OCI-LY3 (cell line): ENCODE measurements at regions not wholly inside any gene's neighbourhood (a gene's known extent, or its start where the extent isn't known, plus 50 kb on each side); places are given as distances from the start of the nearest gene placed in this dataset.

Experiments
- H2AFZ ChIP-seq: fragments of 200-600, 300-600 bp; shearing (Covaris generic); 2 replicates; pipeline ENCODE4 v1.6.0; 2014; ENCODE audit warnings: antibody characterized with exemption, low read depth, low read length
- H3K27ac ChIP-seq: fragments of 200-600, 300-600 bp; sonication (generic); 2 replicates; pipeline ENCODE4 v1.5.1; 2014; ENCODE audit warnings: mild to moderate bottlenecking, low read length, moderate library complexity, mixed read lengths
- H3K27me3 ChIP-seq: fragments of 200-600, 300-600 bp; sonication (generic); 2 replicates; pipeline ENCODE4 v1.6.1; 2014; ENCODE audit warnings: low read depth, low read length, mixed read lengths
- H3K36me3 ChIP-seq: fragments of 200-600, 300-600 bp; sonication (generic); replicated peaks from 2 replicates; pipeline ENCODE3; 2014; ENCODE audit warnings: low read depth, low read length, mixed read lengths
- H3K4me1 ChIP-seq: fragments of 300-600, 200-600 bp; sonication (generic); 2 replicates; pipeline ENCODE4 v1.6.1; 2014; ENCODE audit warnings: low read length, mixed read lengths
- H3K4me2 ChIP-seq: fragments of 200-600, 300-600 bp; sonication (generic); 2 replicates; pipeline ENCODE4 v1.6.1; 2014; ENCODE audit warnings: low read length, mixed read lengths
- H3K4me3 ChIP-seq: fragments of 300-600, 200-600 bp; sonication (generic); 2 replicates; pipeline ENCODE4 v1.5.1; 2014; ENCODE audit warnings: antibody characterized with exemption, mild to moderate bottlenecking, low read length, moderate library complexity
- H3K79me2 ChIP-seq: fragments of 300-600, 200-600 bp; shearing (Covaris generic); 2 replicates; pipeline ENCODE4 v1.6.1; 2014; ENCODE audit warnings: mild to moderate bottlenecking, low read length, mixed read lengths
- H3K9ac ChIP-seq: fragments of 300-600, 200-600 bp; shearing (Covaris generic); 2 replicates; pipeline ENCODE4 v1.6.0; 2014; ENCODE audit warnings: mild to moderate bottlenecking, low read length, moderate library complexity
- H3K9me3 ChIP-seq: fragments of 200-600, 300-600 bp; shearing (Covaris generic); 2 replicates; pipeline ENCODE4 v1.6.1; 2014; ENCODE audit warnings: low read length, mixed read lengths; ENCODE audit not compliant: insufficient read depth
- H4K20me1 ChIP-seq: fragments of 200-600, 300-600 bp; sonication (generic); 2 replicates; pipeline ENCODE4 v1.6.1; 2016; ENCODE audit warnings: low read length, mixed read lengths; ENCODE audit not compliant: insufficient read depth
- CTCF ChIP-seq: fragments of 200-600, 300-600 bp; sonication (generic); IDR thresholded peaks from 2 replicates; pipeline ENCODE4 v1.5.1; 2014; ENCODE audit warnings: antibody characterized with exemption, low read length, low read depth
- EZH2phosphoT487 ChIP-seq: fragments of 200-600 bp; shearing (Covaris generic); IDR thresholded peaks from 2 replicates; pipeline ENCODE4 v1.6.1; 2018; ENCODE audit warnings: antibody characterized with exemption, mixed run types, low read depth

GRCh38 chr16:65845466-65846209 lies 520.9 kb upstream of the CDH5 start:
- no peak overlapping the region for H3K27ac ChIP-seq
- no peak for TF ChIP-seq EZH2phosphoT487
- TF ChIP-seq CTCF, result no peak
- H3K9me3 ChIP-seq, result no peaks in the 10 kb centered on the region
- no peak overlapping the region for H3K4me3 ChIP-seq
- no peak overlapping the region for H3K9ac ChIP-seq
- H2AFZ ChIP-seq, result no peak overlapping the region
- no peaks in the 10 kb centered on the region for H3K79me2 ChIP-seq
- H3K36me3 ChIP-seq, result no peaks in the 10 kb centered on the region
- H3K27me3 ChIP-seq, result 0 out of 2 replicates have a peak, but pooled peaks cover 4% of the 10 kb centered on the region
- H4K20me1 ChIP-seq, result no peaks in the 10 kb centered on the region
- H3K4me2 ChIP-seq, result no peak overlapping the region
- no peaks in the 10 kb centered on the region for H3K4me1 ChIP-seq

GRCh38 chr16:65843941-65844340 lies 522.5 kb upstream of the CDH5 start:
- no peak overlapping the region for H3K27ac ChIP-seq
- TF ChIP-seq CTCF (no peak), EZH2phosphoT487 (no peak)
- no peaks in the 10 kb centered on the region for H3K9me3 ChIP-seq
- H3K9ac ChIP-seq, result no peak overlapping the region
- no peaks in the 10 kb centered on the region for H4K20me1 ChIP-seq
- no peak overlapping the region for H2AFZ ChIP-seq
- no peaks in the 10 kb centered on the region for H3K36me3 ChIP-seq
- H3K27me3 ChIP-seq, result 0 out of 2 replicates have a peak, but pooled peaks cover 4% of the 10 kb centered on the region
- no peak overlapping the region for H3K4me3 ChIP-seq
- no peaks in the 10 kb centered on the region for H3K79me2 ChIP-seq
- H3K4me1 ChIP-seq, result no peaks in the 10 kb centered on the region
- H3K4me2 ChIP-seq, result no peak overlapping the region

GRCh38 chr16:65842067-65842466 lies 524.4 kb upstream of the CDH5 start:
- Histone ChIP-seq H3K4me1 (no peaks in the 10 kb centered on the region), H3K9me3 (no peaks in the 10 kb centered on the region), H3K79me2 (no peaks in the 10 kb centered on the region), H3K4me2 (no peak overlapping the region), H3K27ac (no peak overlapping the region), H3K4me3 (no peak overlapping the region), H3K9ac (no peak overlapping the region), H3K27me3 (0 out of 2 replicates have a peak, but pooled peaks cover 4% of the 10 kb centered on the region), H2AFZ (no peak overlapping the region), H3K36me3 (no peaks in the 10 kb centered on the region), H4K20me1 (no peaks in the 10 kb centered on the region)
- TF ChIP-seq CTCF, result no peak
- TF ChIP-seq EZH2phosphoT487, result no peak

- Histone ChIP-seq H4K20me1 (no peaks in the 10 kb centered on the region), H3K27ac (no peak overlapping the region), H3K9ac (no peak overlapping the region), H3K9me3 (no peaks in the 10 kb centered on the region), H2AFZ (no peak overlapping the region), H3K36me3 (no peaks in the 10 kb centered on the region), H3K79me2 (no peaks in the 10 kb centered on the region), H3K27me3 (no peaks in the 10 kb centered on the region), H3K4me2 (no peak overlapping the region), H3K4me1 (no peaks in the 10 kb centered on the region), H3K4me3 (no peak overlapping the region)
- TF ChIP-seq CTCF (no peak), EZH2phosphoT487 (no peak)
Observed at GRCh38 chr16:65838001-65838400, 528.5 kb upstream of the CDH5 start.
